ENCODE measurements at regions not wholly inside any gene's neighbourhood (a gene's known extent, or its start where the extent isn't known, plus 50 kb on each side); places are given as distances from the start of the nearest gene placed in this dataset.

- Histone ChIP-seq H2BK20ac (ENCODE audit: low read depth, low read length, poor library complexity, severe bottlenecking) (no peak overlapping the region), H3T11ph (ENCODE audit: low read length) (no peak overlapping the region), H3K23me2 (ENCODE audit: insufficient read length, low read depth, low read length, poor library complexity, severe bottlenecking) (no peaks in the 10 kb centered on the region), H3K9me3 (ENCODE audit: control insufficient read depth, low read depth, low read length) (no peaks in the 10 kb centered on the region), H2BK12ac (ENCODE audit: insufficient read length, low read depth, low read length) (no peak overlapping the region), H3K4ac (ENCODE audit: low read depth, low read length) (no peak overlapping the region), H3K4me2 (ENCODE audit: insufficient read depth, insufficient read length, low read length) (no peak overlapping the region), H3K79me2 (ENCODE audit: insufficient read depth, low read length) (no peaks in the 10 kb centered on the region), H4K8ac (replicated peaks; ENCODE audit: insufficient read length, low read depth, low read length) (no peak overlapping the region), H3K23ac (ENCODE audit: insufficient read length, low read depth, low read length) (no peak overlapping the region), H2BK5ac (ENCODE audit: insufficient read length, low read length) (no peak overlapping the region), H3K27me3 (ENCODE audit: insufficient read depth, low read length) (no peaks in the 10 kb centered on the region), H4K20me1 (ENCODE audit: control insufficient read depth, insufficient read depth, insufficient read length) (no peaks in the 10 kb centered on the region), H3K79me1 (ENCODE audit: insufficient read depth, low read depth, low read length, poor library complexity, severe bottlenecking) (no peaks in the 10 kb centered on the region), H4K5ac (ENCODE audit: insufficient read length, low read depth, low read length) (no peak overlapping the region), H2AK5ac (ENCODE audit: insufficient read length, low read length) (no peak overlapping the region), H3K18ac (ENCODE audit: insufficient read length, low read depth, low read length) (no peak overlapping the region), H2BK15ac (ENCODE audit: low read depth, low read length) (no peak overlapping the region), H3K56ac (ENCODE audit: insufficient read length, low read depth, low read length) (no peak overlapping the region), H3K27ac (ENCODE audit: insufficient read length, low read depth, low read length) (no peak overlapping the region), H3K4me1 (ENCODE audit: insufficient read depth, low read length) (peaks cover 13% of the 10 kb centered on the region), H3K9ac (ENCODE audit: extremely low read depth, insufficient read length, low read length) (no peak overlapping the region), H2AFZ (ENCODE audit: low read length) (peak overlapping the region; percentile 51), H2BK120ac (ENCODE audit: low read depth, low read length, poor library complexity, severe bottlenecking) (no peak overlapping the region), H3K14ac (ENCODE audit: insufficient read depth, low read length) (no peak overlapping the region), H4K91ac (ENCODE audit: insufficient read length, low read depth, low read length) (no peak overlapping the region)
- peak overlapping the region in 1 of 2 experiments; percentile 6; a peak in 1 of 5 replicates for H3K4me3 Mint-ChIP-seq
- H3K4me1 Mint-ChIP-seq, result peaks cover 29 to 30% of the 10 kb centered on the region in 2 experiments
- DNase-seq, result no peak
- peaks cover 3 to 4% of the 10 kb centered on the region in 2 experiments; a peak in 4 of 5 replicates for H3K9me3 Mint-ChIP-seq
- H3K27me3 Mint-ChIP-seq (ENCODE audit: low read depth), result peaks cover 1% of the 10 kb centered on the region
- WGBS (ENCODE audit: extremely low coverage, insufficient read length, low lambda C conversion rate), result no CpG with 5 or more reads among the region's 3 CpGs
- peak overlapping the region in 1 of 3 experiments; percentile 67; a peak in 1 of 7 replicates for H3K27ac Mint-ChIP-seq
- TF ChIP-seq, protein P1, sequence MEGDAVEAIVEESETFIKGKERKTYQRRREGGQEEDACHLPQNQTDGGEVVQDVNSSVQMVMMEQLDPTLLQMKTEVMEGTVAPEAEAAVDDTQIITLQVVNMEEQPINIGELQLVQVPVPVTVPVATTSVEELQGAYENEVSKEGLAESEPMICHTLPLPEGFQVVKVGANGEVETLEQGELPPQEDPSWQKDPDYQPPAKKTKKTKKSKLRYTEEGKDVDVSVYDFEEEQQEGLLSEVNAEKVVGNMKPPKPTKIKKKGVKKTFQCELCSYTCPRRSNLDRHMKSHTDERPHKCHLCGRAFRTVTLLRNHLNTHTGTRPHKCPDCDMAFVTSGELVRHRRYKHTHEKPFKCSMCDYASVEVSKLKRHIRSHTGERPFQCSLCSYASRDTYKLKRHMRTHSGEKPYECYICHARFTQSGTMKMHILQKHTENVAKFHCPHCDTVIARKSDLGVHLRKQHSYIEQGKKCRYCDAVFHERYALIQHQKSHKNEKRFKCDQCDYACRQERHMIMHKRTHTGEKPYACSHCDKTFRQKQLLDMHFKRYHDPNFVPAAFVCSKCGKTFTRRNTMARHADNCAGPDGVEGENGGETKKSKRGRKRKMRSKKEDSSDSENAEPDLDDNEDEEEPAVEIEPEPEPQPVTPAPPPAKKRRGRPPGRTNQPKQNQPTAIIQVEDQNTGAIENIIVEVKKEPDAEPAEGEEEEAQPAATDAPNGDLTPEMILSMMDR (conservative IDR thresholded peaks at IDR 0.05), result no peak
- H3K36me3 Mint-ChIP-seq (ENCODE audit: insufficient read depth in 1 of 3, low read depth in 3 of 3), result peaks cover 0 to 7% (median under 1%) of the 10 kb centered on the region in 3 experiments; a peak in 2 of 7 replicates
Measured at GRCh38 chr11:15871904-15872626, 484.3 kb downstream of the SOX6 start.

All from H9 (cell line).